CD4-positive, alpha-beta T cell treated with Interleukin-10 for 1 hour (primary cell): ENCODE measurements at regions not wholly inside any gene's neighbourhood (a gene's known extent, or its start where the extent isn't known, plus 50 kb on each side); places are given as distances from the start of the nearest gene placed in this dataset.
"Not testable (repeated sequence)": the region's sequence is repeated elsewhere in the genome, so short reads cannot be mapped to it uniquely, and the experiment has no call there.

Source experiments
- DNase-seq: peaks from one replicate; pipeline ENCODE4 v3.0.0-alpha.2; 2020

- DNase-seq, result no peak
Observed at GRCh38 chr13:97736436-97736835, 217.0 kb upstream of the IPO5 start.

GRCh38 chr13:97742084-97742483 lies 211.4 kb upstream of the IPO5 start:
- DNase-seq, result no peak

- no peak for DNase-seq
Observed at GRCh38 chr13:97743938-97744337, 209.5 kb upstream of the IPO5 start.

DNA sequence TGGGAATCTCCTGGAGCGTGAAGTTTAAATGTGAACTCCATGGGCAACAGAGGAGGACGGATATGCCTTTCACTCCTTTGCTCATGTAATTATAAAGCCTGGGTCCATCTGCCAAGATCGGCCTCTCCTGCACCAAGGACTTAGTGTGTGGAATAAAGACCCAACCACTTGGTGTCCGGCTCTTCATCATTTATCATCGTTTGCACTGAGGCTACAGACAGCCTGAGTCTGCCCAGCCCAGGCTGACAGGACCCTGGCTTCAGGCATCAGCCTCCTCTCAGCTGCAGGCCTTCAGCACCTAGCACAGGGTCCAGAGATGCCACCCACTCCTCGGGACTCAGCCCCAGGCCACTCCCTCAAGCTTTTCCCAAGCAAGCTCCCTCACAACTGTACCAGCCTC lies 206.8 kb upstream of the IPO5 start:
- DNase-seq, result no peak

GRCh38 chr13:97749174-97749573 lies 204.3 kb upstream of the IPO5 start:
- DNase-seq, result no peak

GRCh38 chr13:97751477-97751876 lies 202.0 kb upstream of the IPO5 start:
- DNase-seq, result no peak

DNA sequence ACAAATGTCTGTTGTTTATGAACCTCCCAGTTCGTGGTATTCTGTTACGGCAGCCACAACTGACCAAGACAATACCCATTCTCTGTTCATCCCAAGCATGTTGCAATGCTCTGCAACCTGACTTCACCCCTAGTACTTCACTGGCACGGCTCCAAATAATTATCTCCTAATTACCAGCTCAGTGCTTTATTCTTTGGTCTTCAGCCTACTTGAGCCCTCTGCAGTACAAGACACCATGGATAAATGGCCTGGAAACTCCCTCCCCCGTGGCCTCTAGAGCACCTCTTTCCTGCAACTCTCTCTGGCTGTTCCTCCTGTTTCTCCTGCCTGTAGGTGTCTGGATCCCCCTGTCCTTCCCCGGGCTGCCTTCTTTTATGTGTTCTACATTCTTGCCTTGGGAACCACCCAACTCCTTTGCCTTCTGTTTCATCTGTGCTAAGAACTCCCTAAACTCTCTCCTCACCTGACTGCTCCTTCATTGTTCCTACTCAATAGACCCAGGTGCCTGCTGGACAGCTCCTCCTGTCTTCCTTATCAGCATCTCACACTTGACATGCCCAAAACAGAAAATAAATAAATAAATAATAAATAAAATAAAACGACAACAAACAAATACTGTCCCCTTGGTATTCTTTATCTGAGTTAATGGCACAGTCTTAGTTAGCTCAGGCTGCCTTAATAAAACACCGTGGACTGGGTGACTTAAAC lies 200.4 kb upstream of the IPO5 start:
- DNase-seq, result no peak

DNA sequence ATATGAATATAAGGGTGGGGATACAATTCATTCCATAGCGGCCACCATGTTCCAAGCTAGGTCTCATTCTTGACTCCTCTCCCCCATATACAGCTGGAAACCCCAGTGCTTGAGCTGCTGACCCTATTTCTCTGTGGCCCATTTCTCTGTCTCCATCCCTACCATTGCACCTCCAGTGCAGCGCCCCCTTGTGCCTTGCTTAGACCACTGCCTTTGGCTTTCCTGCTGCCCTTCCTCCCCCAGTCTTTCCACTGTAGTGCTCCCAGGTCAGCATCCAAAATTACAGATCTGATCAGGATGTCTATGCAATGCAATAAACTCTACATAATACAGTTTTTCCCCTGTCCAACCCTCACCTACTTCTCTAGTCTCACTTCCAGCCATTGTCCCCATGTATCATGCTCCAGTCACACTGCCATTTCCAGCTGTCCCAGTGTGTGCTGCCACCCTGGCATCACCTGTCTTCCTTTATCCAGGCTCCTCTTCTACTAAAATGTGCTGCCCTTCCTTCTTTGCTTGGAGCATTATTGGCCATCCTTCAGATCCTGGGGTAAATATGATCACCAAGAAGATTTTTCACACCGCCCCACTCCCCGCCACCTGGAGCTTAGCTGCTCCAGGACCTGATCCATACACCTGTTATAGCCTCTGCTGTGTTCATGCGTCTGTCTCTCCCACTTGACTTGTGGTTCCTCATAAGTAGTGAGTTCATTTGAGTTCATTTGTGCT lies 199.4 kb upstream of the IPO5 start:
- no peak for DNase-seq

- no peak for DNase-seq
Observed at GRCh38 chr13:97757807-97758206, 195.7 kb upstream of the IPO5 start.

GRCh38 chr13:97758317-97758716 lies 195.2 kb upstream of the IPO5 start:
- DNase-seq, result no peak

- DNase-seq, result no peak
Observed at GRCh38 chr13:97761796-97762540, 191.5 kb upstream of the IPO5 start.

GRCh38 chr13:97766749-97767148 lies 186.7 kb upstream of the IPO5 start:
- DNase-seq, result no peak

DNA sequence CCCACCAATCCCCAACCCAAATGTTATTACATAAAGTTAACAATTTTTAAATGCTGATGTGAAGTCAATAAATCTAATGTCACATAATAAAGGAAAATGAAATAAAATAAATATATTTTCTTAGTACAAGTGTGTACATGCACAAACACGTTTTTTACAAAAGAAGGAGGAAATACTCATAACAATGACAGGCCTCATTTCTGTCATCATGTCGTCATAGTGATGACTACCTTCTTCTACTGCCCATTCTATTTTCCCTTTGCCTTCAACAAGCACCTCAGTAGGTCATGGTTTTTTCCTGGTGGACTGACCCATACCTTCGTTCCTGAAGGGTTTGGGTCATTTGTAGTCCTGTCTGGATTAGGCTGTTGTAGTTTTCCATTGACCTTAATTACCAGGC lies 185.3 kb upstream of the IPO5 start:
- no peak for DNase-seq

DNA sequence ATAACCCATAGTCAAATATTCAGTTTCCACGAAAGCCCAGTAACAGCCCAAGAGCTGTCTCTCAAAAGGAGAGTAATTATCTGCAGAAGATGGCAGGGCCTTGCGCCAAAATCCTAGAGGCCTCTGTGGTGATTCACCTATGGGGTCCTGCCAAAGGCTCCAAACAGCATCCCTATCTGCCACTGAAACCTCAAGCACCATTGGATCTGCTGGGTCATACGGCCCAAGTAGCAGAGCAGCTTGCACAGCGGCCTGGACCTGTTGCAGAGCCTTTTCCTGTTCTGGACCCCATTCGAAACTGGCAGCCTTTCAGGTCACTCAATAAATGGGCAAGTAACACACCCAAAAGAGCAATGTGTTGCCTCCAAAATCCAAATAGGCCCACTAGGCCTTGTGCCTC lies 183.2 kb upstream of the IPO5 start:
- not testable (repeated sequence) for DNase-seq

DNA sequence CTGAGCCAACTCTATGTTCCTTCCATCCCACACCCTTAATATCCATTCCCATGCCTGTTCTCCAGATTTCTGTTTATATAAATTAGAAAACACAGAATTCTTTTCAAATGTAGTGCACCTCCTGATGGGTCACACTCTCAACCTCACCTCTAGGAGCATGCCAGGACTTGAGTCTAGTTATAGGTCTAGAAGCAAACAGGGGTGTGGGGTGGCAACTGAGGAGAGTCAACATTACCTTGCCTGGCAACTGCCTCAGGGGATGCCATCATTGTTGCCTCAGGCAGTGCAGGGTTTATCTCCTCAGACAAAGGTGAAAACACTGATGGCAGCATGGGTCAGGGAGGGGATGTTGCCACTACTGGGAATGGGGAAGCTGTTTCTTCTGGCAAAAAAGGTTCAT lies 181.0 kb upstream of the IPO5 start:
- DNase-seq, result not testable (repeated sequence)

GRCh38 chr13:97774391-97775100 lies 178.9 kb upstream of the IPO5 start:
- DNase-seq, result not testable (repeated sequence)

DNA sequence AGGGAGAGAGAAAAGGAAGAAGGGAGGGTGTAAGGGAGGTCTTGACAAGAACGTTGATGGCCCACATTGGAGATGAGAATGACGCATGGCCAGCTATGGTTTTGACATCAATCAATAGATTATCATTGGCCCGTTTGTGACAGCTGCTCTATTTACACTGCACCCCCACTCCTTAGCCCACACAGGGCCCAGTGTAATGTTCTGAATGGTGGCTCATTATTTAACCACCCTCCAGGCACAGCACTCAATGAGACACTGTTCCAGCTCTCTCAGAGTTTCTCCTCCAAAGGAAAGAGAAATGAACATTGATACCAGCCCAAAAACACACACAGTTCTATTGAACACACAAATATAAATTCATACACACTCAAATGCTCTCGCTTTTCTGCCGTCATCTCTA lies 173.0 kb upstream of the IPO5 start:
- no peak for DNase-seq

DNA sequence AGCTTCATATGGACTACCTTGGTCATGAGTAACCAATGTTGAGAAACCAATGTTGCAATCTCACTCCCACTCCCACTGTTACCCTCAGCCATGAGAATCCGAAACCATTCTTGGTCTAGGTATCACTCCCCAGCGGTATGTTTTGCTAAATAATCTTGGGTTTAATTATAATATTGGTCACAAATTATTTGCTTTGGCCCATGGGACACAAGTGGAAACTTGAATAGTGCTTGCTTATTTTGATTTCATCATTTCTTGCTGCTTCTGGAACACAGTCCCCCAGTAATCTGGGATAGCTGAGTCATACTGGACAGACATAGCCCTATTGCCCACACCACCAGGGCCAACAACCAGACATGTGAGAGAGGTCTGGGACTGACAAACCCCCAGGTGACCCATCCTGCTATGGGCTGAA lies 171.6 kb upstream of the IPO5 start:
- DNase-seq, result no peak

DNA sequence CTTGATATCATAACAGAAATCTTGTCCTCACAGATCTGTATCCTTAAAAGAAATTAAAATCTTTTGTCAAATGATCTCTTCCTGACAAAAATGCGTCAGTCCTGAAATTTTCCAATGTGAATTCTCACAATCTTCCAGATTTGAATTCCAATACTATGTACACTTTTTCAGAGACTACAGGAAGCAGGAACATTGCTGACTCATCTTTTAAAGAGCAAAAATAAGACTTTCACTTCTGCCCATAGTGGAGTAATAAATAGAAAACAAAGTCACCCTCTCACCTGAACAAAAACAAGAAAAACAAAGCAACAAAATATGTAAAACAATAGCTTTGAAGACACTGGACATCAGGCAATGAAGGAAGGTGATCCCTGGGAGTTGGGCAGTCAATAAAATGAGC lies 167.0 kb upstream of the IPO5 start:
- DNase-seq, result no peak

DNA sequence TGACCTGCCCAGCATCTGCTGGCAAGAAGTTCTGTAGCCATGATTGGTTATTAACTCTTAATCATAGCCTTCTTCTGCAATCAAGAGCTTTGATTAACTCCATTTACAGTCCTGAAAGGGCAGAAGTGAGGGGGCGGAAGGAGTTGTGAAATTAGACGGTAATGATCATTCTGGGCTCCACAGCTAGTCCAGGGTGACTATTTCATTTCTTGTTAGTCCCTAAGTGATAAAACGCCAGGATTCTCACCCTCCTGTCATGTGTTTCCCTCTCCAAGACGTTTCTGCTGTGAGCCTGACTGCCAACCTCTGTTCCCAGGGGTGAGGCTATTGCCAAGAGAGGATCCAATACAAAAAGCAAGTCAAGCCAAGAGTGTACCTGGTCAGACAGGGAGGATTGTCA lies 155.9 kb upstream of the IPO5 start:
- DNase-seq, result no peak

DNA sequence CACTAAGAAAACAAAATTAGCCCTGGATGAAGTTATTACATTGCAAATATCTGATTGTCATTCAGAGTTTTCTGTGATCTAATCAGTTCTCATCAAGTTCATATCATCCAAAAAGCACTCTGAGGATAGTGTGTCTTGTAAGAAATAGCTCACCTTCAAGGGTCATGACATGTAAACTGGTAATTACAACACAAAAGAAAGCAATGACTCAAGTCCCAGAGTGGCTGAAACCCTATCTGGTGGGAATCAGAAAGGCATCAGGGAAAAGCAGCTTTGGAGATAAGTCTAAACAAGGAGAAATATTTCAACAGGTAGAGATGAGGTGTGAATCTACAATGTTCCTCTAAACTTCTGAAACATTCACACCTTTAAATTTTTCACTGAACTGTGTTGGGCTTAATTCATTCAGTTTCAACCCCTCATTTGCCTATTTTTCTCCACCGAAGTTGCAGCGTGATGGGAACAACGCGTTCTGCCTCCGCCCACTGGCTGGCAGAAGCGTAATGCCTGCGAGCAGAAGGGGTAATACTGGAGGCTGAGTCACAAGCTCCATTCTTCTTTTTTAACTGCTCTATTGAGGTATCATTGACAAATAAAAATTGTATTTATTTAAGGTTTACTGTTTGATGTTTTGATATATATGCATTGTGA lies 155.2 kb upstream of the IPO5 start:
- no peak for DNase-seq

GRCh38 chr13:97798836-97799235 lies 154.6 kb upstream of the IPO5 start:
- DNase-seq, result no peak

DNA sequence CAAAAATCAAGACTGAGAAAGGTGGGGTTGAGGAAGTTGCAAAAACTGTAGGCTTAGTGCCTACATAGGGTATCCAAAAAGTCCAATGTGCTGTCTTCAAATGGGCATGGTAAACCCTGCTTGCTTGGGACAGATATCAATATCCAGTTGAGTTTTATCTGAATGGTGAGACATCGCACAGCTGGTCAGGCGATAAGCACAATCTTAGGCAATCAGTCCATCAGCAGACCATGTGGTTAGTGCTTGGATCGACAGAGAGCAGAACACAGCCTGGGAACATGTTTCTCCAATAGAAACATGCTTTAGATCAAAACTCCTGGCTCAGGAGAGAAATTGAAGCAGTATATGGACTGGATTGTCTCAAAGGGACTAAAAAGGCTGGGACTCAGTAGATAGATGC lies 151.3 kb upstream of the IPO5 start:
- no peak for DNase-seq
